ENCODE measurements at regions not wholly inside any gene's neighbourhood (a gene's known extent, or its start where the extent isn't known, plus 50 kb on each side); places are given as distances from the start of the nearest gene placed in this dataset.

GRCh38 chr5:58187432-58188261 is 272.2 kb downstream of the PLK2 start:
- no peak for TF ChIP-seq CTCF (conservative IDR thresholded peaks at IDR 0.05; ENCODE audit: low read depth, low read length)
- no peak for TF ChIP-seq EZH2 (IDR thresholded peaks at IDR 0.05; ENCODE audit: borderline replicate concordance, low read depth, low read length, poor library complexity, severe bottlenecking)
